LNCaP clone FGC (cell line): ENCODE measurements at regions not wholly inside any gene's neighbourhood (a gene's known extent, or its start where the extent isn't known, plus 50 kb on each side); places are given as distances from the start of the nearest gene placed in this dataset.

Source experiments
- DNase-seq: peaks from one replicate; pipeline ENCODE4 v3.0.0-alpha.2; 2011; ENCODE audit warnings: low read depth
- H3K4me3 ChIP-seq: 2 replicates; pipeline ENCODE4 v1.5.1; 2011; ENCODE audit warnings: mild to moderate bottlenecking, low read depth, low read length, control low read depth
- CTCF ChIP-seq: IDR thresholded peaks from 2 replicates; pipeline ENCODE4 v1.5.1; 2012; ENCODE audit warnings: mild to moderate bottlenecking; ENCODE audit not compliant: control insufficient read depth, insufficient read depth; ENCODE audit errors: extremely low read depth

DNA sequence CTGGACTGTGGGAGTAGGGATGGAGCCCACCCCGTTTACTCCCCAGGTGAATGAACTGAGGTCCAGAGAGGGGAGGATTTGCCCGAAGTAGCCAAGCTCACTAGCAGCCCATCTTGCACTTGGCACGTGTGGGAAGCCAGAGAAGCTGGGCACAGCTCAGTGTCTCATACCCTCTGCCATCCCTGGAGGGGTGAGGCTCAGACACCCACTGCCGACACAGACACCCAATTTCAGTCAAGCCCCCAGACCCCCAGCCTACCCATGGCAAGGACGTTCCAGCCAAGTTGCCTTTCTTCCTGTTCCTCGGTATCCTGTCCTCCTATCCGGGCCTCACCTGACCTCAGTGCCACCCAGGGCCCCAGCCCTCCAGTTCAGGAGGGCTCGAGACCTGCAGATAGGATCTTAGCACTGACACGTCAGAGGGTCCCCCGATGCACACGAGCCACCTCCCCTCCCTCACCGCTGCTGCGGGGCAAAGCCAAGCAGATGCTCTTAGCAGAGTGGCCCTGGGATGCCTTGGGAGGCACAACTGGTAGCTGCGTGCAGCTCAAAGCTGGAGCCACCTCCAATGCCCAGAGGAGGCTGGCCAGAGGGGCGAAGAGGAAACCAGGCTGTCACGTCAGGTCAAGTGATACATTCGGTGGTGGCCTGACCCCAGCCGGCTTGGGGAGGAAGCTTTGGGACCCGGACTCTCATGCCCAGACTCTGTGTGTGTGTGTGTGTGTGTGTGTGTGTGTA lies 90.4 kb upstream of the TNRC6C start:
- DNase-seq, result no peak
- no peak overlapping the region for H3K4me3 ChIP-seq
- TF ChIP-seq CTCF, result no peak

DNA sequence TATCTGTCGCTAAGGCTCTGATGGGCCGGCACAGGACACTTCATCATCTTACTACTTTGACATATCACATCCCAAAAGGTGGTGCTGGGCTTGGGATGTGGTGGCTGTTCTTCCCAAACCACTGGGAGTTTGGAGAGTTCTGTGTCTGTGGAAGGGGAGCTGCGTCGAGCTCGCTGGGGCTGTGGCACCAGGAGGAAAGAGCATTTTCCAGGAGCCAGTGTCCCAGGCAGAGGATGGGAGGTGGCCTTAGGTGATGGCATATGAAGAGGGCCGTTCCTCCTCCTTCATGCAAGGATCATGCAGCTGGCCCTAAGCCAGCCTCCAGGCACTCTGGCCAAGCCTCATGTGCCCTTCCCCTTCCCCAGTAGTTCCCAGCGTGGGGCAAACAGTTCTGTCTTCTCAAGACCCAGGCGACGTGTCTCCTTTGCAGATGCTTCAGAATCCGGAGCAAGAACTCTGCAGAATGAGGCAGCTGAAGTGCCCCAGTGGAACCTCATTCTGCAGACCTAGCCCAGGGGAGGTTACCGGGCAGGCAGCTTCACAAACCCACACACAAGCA lies 89.4 kb upstream of the TNRC6C start:
- no peak for TF ChIP-seq CTCF
- H3K4me3 ChIP-seq, result no peak overlapping the region
- no peak for DNase-seq

DNA sequence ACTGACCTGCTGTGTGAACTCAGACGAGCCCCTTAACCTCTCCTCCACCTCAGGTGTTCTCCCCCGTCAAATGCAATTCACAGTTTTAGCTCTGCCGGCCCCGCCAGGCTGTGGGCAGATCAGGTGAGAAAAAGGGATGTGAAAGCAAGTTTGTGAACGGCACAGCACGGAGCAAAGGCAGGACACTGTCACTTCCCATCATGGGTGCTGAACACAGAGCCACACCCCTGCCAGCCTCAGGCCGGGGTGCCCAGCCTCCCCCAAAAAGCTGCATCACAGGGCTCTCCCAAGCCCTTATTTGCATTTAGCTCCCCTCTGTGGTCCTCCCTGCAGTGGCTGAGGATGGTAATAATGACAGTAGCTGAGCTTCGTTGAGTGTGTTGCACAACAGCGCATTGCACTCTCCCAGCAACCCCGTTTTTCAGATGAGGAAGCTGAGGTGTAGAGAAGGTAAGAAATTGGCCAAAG lies 88.8 kb upstream of the TNRC6C start:
- no peak for DNase-seq
- no peak for TF ChIP-seq CTCF
- H3K4me3 ChIP-seq, result no peak overlapping the region

GRCh38 chr17:77872199-77872598 lies 86.3 kb upstream of the TNRC6C start:
- DNase-seq, result no peak
- no peak overlapping the region for H3K4me3 ChIP-seq
- TF ChIP-seq CTCF, result no peak

- DNase-seq, result no peak
- no peak overlapping the region for H3K4me3 ChIP-seq
- no peak for TF ChIP-seq CTCF
These were observed 85.6 kb upstream of the TNRC6C start for GRCh38 chr17:77872714-77873499.

DNA sequence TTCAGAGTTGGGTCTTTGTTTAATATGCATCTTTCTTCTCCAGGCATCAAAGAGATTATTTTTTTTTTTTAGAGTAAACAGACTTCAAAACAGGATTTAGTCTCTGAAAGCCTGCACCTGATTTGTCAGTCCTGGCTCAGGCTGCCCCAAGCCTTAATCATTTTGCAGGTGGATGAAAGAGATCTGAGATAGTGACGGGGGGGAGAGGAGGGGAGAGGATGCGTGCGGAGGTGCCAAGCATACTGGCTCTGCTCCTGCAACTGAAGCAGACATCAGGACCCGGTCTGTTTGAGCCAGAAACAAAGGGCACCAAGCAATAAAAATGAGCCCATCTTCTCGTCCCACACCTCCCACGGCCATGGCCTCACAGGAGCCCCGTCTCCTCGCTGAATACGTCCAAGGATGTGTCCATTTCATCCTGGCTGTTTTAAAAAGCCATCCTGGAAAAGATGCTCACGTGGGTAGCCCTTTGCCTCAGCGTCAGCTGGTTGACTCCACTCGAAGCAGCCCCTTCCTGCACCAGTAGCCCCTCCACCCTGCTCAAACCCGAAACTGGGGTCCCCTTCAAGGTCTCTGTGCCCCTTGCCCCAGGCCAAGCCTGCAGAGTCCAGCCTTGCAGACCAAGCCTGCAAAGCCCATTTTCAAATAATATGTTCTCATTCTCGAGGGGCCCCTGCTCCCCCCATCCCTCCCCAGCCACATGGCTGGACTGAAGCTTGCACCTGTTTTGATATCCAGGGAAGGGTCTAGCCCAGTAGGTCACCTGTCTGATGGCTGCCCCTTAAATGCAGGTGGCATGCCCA lies 84.8 kb upstream of the TNRC6C start:
- no peak for TF ChIP-seq CTCF
- no peak for DNase-seq
- no peak overlapping the region for H3K4me3 ChIP-seq
